ENCODE measurements at regions not wholly inside any gene's neighbourhood (a gene's known extent, or its start where the extent isn't known, plus 50 kb on each side); places are given as distances from the start of the nearest gene placed in this dataset.

GRCh38 chr12:107525063-107525718, 160.4 kb upstream of the PWP1 start:
- DNase-seq (ENCODE audit: low read depth): no peak

GRCh38 chr12:107525719-107526554, 159.7 kb upstream of the PWP1 start:
- DNase-seq (ENCODE audit: low read depth): no peak

- no peak for DNase-seq (ENCODE audit: low read depth)
These were observed 158.9 kb upstream of the PWP1 start for GRCh38 chr12:107526555-107527180.

GRCh38 chr12:107528731-107529365, 156.8 kb upstream of the PWP1 start:
- no peak for DNase-seq (ENCODE audit: low read depth)

- no peak for DNase-seq (ENCODE audit: low read depth)
These were observed 155.6 kb upstream of the PWP1 start for GRCh38 chr12:107529991-107530390.

GRCh38 chr12:107530701-107531100, 154.9 kb upstream of the PWP1 start:
- DNase-seq (ENCODE audit: low read depth): no peak

GRCh38 chr12:107533218-107533617, 152.4 kb upstream of the PWP1 start:
- DNase-seq (ENCODE audit: low read depth): no peak

- no peak for DNase-seq (ENCODE audit: low read depth)
These were observed 149.0 kb upstream of the PWP1 start for GRCh38 chr12:107536613-107537012.

GRCh38 chr12:107537464-107538119, 148.0 kb upstream of the PWP1 start:
- no peak for DNase-seq (ENCODE audit: low read depth)

- DNase-seq (ENCODE audit: low read depth): no peak
These were observed 146.2 kb upstream of the PWP1 start for GRCh38 chr12:107539196-107539939.

- DNase-seq (ENCODE audit: low read depth): no peak
These were observed 144.4 kb upstream of the PWP1 start for GRCh38 chr12:107541001-107541705.

- no peak for DNase-seq (ENCODE audit: low read depth)
These were observed 142.2 kb upstream of the PWP1 start for GRCh38 chr12:107543416-107543815.

GRCh38 chr12:107543841-107544240, 141.8 kb upstream of the PWP1 start:
- DNase-seq (ENCODE audit: low read depth): no peak

GRCh38 chr12:107544937-107545336, 140.7 kb upstream of the PWP1 start:
- no peak for DNase-seq (ENCODE audit: low read depth)

GRCh38 chr12:107545737-107546353, 139.8 kb upstream of the PWP1 start:
- no peak for DNase-seq (ENCODE audit: low read depth)

GRCh38 chr12:107547389-107547788, 138.2 kb upstream of the PWP1 start:
- no peak for DNase-seq (ENCODE audit: low read depth)

GRCh38 chr12:107549651-107550480, 135.7 kb upstream of the PWP1 start:
- no peak for DNase-seq (ENCODE audit: low read depth)

- no peak for DNase-seq (ENCODE audit: low read depth)
These were observed 134.2 kb upstream of the PWP1 start for GRCh38 chr12:107551434-107551833.

GRCh38 chr12:107552263-107552662, 133.3 kb upstream of the PWP1 start:
- DNase-seq (ENCODE audit: low read depth): no peak
